H9 (cell line): ENCODE measurements at regions not wholly inside any gene's neighbourhood (a gene's known extent, or its start where the extent isn't known, plus 50 kb on each side); places are given as distances from the start of the nearest gene placed in this dataset.

Experiments
- DNase-seq: peaks from one replicate; pipeline ENCODE4 v3.0.0-alpha.2; 2017
- H2AFZ ChIP-seq: one replicate; pipeline ENCODE4 v1.6.1; 2013; ENCODE audit warnings: mild to moderate bottlenecking, low read length, control low read depth, moderate library complexity
- H2AK5ac ChIP-seq: 2 replicates; pipeline ENCODE4 v1.6.1; 2013; ENCODE audit warnings: low read length, control low read depth, mixed read lengths; ENCODE audit not compliant: insufficient read length
- H2BK120ac ChIP-seq: one replicate; pipeline ENCODE4 v1.6.1; 2013; ENCODE audit warnings: low read depth, mild to moderate bottlenecking, low read length, control low read depth, inconsistent platforms; ENCODE audit not compliant: poor library complexity, severe bottlenecking
- H2BK12ac ChIP-seq: 2 replicates; pipeline ENCODE4 v1.6.1; 2013; ENCODE audit warnings: low read length, control low read depth, mixed read lengths, low read depth; ENCODE audit not compliant: insufficient read length
- H2BK15ac ChIP-seq: 2 replicates; pipeline ENCODE4 v1.6.1; 2013; ENCODE audit warnings: low read depth, low read length, control low read depth
- H2BK20ac ChIP-seq: one replicate; pipeline ENCODE4 v1.6.1; 2013; ENCODE audit warnings: low read depth, mild to moderate bottlenecking, low read length, control low read depth, inconsistent platforms; ENCODE audit not compliant: poor library complexity, severe bottlenecking
- H2BK5ac ChIP-seq: 2 replicates; pipeline ENCODE4 v1.6.1; 2013; ENCODE audit warnings: low read length, control low read depth, mixed read lengths; ENCODE audit not compliant: insufficient read length
- H3K14ac ChIP-seq: 2 replicates; pipeline ENCODE4 v1.6.1; 2013; ENCODE audit warnings: low read length, control low read depth; ENCODE audit not compliant: insufficient read depth
- H3K18ac ChIP-seq: 2 replicates; pipeline ENCODE4 v1.6.1; 2013; ENCODE audit warnings: low read depth, mild to moderate bottlenecking, mixed read lengths, low read length, control low read depth; ENCODE audit not compliant: insufficient read length
- H3K23ac ChIP-seq: 2 replicates; pipeline ENCODE4 v1.6.1; 2013; ENCODE audit warnings: low read length, control low read depth, mixed read lengths, low read depth; ENCODE audit not compliant: insufficient read length
- H3K23me2 ChIP-seq: 2 replicates; pipeline ENCODE4 v1.6.1; 2013; ENCODE audit warnings: low read depth, mild to moderate bottlenecking, mixed read lengths, low read length, control low read depth; ENCODE audit not compliant: insufficient read length, poor library complexity, severe bottlenecking
- H3K27ac ChIP-seq: 2 replicates; pipeline ENCODE4 v1.5.1; 2013; ENCODE audit warnings: low read length, control low read depth, mixed read lengths, low read depth; ENCODE audit not compliant: insufficient read length
- H3K27me3 ChIP-seq: 2 replicates; pipeline ENCODE4 v1.6.1; 2013; ENCODE audit warnings: low read length, control low read depth, inconsistent platforms; ENCODE audit not compliant: insufficient read depth
- H3K4ac ChIP-seq: 2 replicates; pipeline ENCODE4 v1.6.1; 2013; ENCODE audit warnings: low read depth, mild to moderate bottlenecking, control low read depth, inconsistent platforms, low read length, moderate library complexity
- H3K4me1 ChIP-seq: 2 replicates; pipeline ENCODE4 v1.6.1; 2013; ENCODE audit warnings: low read length, control low read depth, inconsistent platforms; ENCODE audit not compliant: insufficient read depth
- H3K4me2 ChIP-seq: 2 replicates; pipeline ENCODE4 v1.6.1; 2013; ENCODE audit warnings: low read length, control low read depth, mixed read lengths; ENCODE audit not compliant: insufficient read length, insufficient read depth
- H3K56ac ChIP-seq: 2 replicates; pipeline ENCODE4 v1.6.1; 2013; ENCODE audit warnings: low read depth, mild to moderate bottlenecking, mixed read lengths, low read length, control low read depth; ENCODE audit not compliant: insufficient read length
- H3K79me1 ChIP-seq: 2 replicates; pipeline ENCODE4 v1.6.1; 2013; ENCODE audit warnings: low read depth, mild to moderate bottlenecking, moderate library complexity, low read length, control low read depth, inconsistent platforms; ENCODE audit not compliant: insufficient read depth, poor library complexity, severe bottlenecking
- H3K79me2 ChIP-seq: 2 replicates; pipeline ENCODE4 v1.6.1; 2013; ENCODE audit warnings: low read length, control low read depth, inconsistent platforms; ENCODE audit not compliant: insufficient read depth
- H3K9ac ChIP-seq: 2 replicates; pipeline ENCODE4 v1.6.1; 2013; ENCODE audit warnings: low read length, control low read depth, mixed read lengths; ENCODE audit not compliant: insufficient read length; ENCODE audit errors: extremely low read depth
- H3K9me3 ChIP-seq: one replicate; pipeline ENCODE4 v1.6.1; 2013; ENCODE audit warnings: low read depth, low read length, inconsistent platforms; ENCODE audit not compliant: control insufficient read depth
- H3T11ph ChIP-seq: one replicate; pipeline ENCODE4 v1.6.1; 2013; ENCODE audit warnings: mild to moderate bottlenecking, low read length, control low read depth, inconsistent platforms
- H4K20me1 ChIP-seq: one replicate; pipeline ENCODE4 v1.6.1; 2013; ENCODE audit not compliant: control insufficient read depth, insufficient read length, insufficient read depth
- H4K5ac ChIP-seq: 2 replicates; pipeline ENCODE4 v1.6.1; 2013; ENCODE audit warnings: low read depth, mild to moderate bottlenecking, mixed read lengths, low read length, control low read depth; ENCODE audit not compliant: insufficient read length
- H4K8ac ChIP-seq: replicated peaks from 2 replicates; pipeline ENCODE4 v1.6.1; 2013; ENCODE audit warnings: low read length, control low read depth, mixed read lengths, low read depth; ENCODE audit not compliant: insufficient read length
- H4K91ac ChIP-seq: 2 replicates; pipeline ENCODE4 v1.6.1; 2013; ENCODE audit warnings: low read depth, mild to moderate bottlenecking, moderate library complexity, mixed read lengths, low read length, control low read depth; ENCODE audit not compliant: insufficient read length
- H3K27ac Mint-ChIP-seq, 3 experiments: 2 replicates in 2 of 3; 3 replicates in 1 of 3; pipeline ENCODE4 v1.8.0; 2020 to 2021; ENCODE audit warnings: mixed read lengths in 3 of 3, mild to moderate bottlenecking in 1 of 3, moderate library complexity in 1 of 3
- H3K27me3 Mint-ChIP-seq: 2 replicates; pipeline ENCODE4 v1.8.0; 2021; ENCODE audit warnings: low read depth, mild to moderate bottlenecking, moderate library complexity, mixed read lengths
- H3K36me3 Mint-ChIP-seq, 3 experiments: 2 replicates in 2 of 3; 3 replicates in 1 of 3; pipeline ENCODE4 v1.8.0; 2020 to 2021; ENCODE audit warnings: low read depth in 3 of 3, mixed read lengths in 3 of 3; ENCODE audit not compliant: insufficient read depth in 1 of 3
- H3K4me1 Mint-ChIP-seq, 2 experiments: 2 replicates each; pipeline ENCODE4 v1.8.0; 2020; ENCODE audit warnings: mixed read lengths in 2 of 2
- H3K4me3 Mint-ChIP-seq, 2 experiments: 2 replicates in 1 of 2; 3 replicates in 1 of 2; pipeline ENCODE4 v1.8.0; 2020 to 2021; ENCODE audit warnings: mild to moderate bottlenecking in 2 of 2, mixed read lengths in 2 of 2, moderate library complexity in 1 of 2
- H3K9me3 Mint-ChIP-seq, 2 experiments: 2 replicates in 1 of 2; 3 replicates in 1 of 2; pipeline ENCODE4 v1.8.0; 2020; ENCODE audit warnings: mild to moderate bottlenecking in 2 of 2, mixed read lengths in 2 of 2, moderate library complexity in 1 of 2
- WGBS: extraction: QIAGEN DNeasy Blood & Tissue Kit; methylation state at CpG from one replicate; pipeline ENCODE4 v1.1.7; 2013; ENCODE audit warnings: missing lambda C conversion rate, low lambda C conversion rate, mixed read lengths; ENCODE audit not compliant: insufficient read length; ENCODE audit errors: extremely low coverage; 5-methylcytosine and 5-hydroxymethylcytosine counted together
- TF ChIP-seq, protein P1 (sequence below): fragments of 200-600 bp; sonication (generic); conservative IDR thresholded peaks from 3 replicates; pipeline ENCODE4 v1.8.0; 2021; ENCODE audit warnings: antibody characterized with exemption, mild to moderate bottlenecking

DNA sequence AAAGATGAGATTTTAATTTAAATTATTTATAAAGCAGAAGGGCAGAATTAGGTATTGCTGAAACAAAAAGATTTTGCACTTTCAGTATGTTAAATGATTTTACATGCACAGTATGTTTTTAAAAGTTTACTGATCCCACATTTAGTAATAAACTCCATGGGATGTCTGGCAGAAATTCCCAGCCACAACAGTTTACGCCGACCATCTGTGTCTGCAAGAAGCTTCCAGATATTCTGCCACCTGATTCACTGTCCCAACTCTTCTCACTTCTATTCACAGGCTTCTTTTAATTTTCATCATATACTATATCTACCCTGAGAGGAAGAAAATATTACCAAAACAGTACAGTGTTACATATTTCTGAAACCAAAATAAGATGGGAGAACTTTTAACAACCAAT, 115.8 kb upstream of the IQCM start:
- H3K79me1 ChIP-seq, result no peaks in the 10 kb centered on the region
- no peak overlapping the region for H3K4ac ChIP-seq
- no peak overlapping the region for H4K5ac ChIP-seq
- no peak overlapping the region for H3K27ac Mint-ChIP-seq
- no peak for DNase-seq
- no peaks in the 10 kb centered on the region for H4K20me1 ChIP-seq
- no peak overlapping the region for H3K18ac ChIP-seq
- H3K9me3 Mint-ChIP-seq, result no peaks in the 10 kb centered on the region
- no peak overlapping the region for H2BK12ac ChIP-seq
- H3K79me2 ChIP-seq, result peaks cover 2% of the 10 kb centered on the region; the same call in 1 of the 2 replicates
- H2BK120ac ChIP-seq, result no peak overlapping the region
- no peak overlapping the region for H3K56ac ChIP-seq
- H3K4me3 Mint-ChIP-seq, result no peak overlapping the region
- no peaks in the 10 kb centered on the region for H3K4me1 ChIP-seq
- no peak overlapping the region for H2BK20ac ChIP-seq
- H4K91ac ChIP-seq, result no peak overlapping the region
- H3K27ac ChIP-seq, result no peak overlapping the region
- no peak overlapping the region for H2AK5ac ChIP-seq
- no peak overlapping the region for H2BK15ac ChIP-seq
- no peaks in the 10 kb centered on the region for H3K23me2 ChIP-seq
- no peaks in the 10 kb centered on the region for H3K27me3 Mint-ChIP-seq
- no peak overlapping the region for H4K8ac ChIP-seq
- H2AFZ ChIP-seq, result no peak overlapping the region
- H3K23ac ChIP-seq, result no peak overlapping the region
- H3K9me3 ChIP-seq, result no peaks in the 10 kb centered on the region
- H3K4me2 ChIP-seq, result no peak overlapping the region
- H3K27me3 ChIP-seq, result no peaks in the 10 kb centered on the region
- no peak overlapping the region for H3K14ac ChIP-seq
- 0 out of 4 replicates have a peak, but pooled peaks cover 0 to 3% of the 10 kb centered on the region in 2 experiments for H3K4me1 Mint-ChIP-seq
- H3K9ac ChIP-seq, result no peak overlapping the region
- no peaks in the 10 kb centered on the region for H3K36me3 Mint-ChIP-seq
- TF ChIP-seq, protein P1, sequence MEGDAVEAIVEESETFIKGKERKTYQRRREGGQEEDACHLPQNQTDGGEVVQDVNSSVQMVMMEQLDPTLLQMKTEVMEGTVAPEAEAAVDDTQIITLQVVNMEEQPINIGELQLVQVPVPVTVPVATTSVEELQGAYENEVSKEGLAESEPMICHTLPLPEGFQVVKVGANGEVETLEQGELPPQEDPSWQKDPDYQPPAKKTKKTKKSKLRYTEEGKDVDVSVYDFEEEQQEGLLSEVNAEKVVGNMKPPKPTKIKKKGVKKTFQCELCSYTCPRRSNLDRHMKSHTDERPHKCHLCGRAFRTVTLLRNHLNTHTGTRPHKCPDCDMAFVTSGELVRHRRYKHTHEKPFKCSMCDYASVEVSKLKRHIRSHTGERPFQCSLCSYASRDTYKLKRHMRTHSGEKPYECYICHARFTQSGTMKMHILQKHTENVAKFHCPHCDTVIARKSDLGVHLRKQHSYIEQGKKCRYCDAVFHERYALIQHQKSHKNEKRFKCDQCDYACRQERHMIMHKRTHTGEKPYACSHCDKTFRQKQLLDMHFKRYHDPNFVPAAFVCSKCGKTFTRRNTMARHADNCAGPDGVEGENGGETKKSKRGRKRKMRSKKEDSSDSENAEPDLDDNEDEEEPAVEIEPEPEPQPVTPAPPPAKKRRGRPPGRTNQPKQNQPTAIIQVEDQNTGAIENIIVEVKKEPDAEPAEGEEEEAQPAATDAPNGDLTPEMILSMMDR, result no peak
- no CpG with 5 or more reads among the region's 2 CpGs for WGBS
- no peak overlapping the region for H2BK5ac ChIP-seq
- no peak overlapping the region for H3T11ph ChIP-seq
